ENCODE measurements at regions not wholly inside any gene's neighbourhood (a gene's known extent, or its start where the extent isn't known, plus 50 kb on each side); places are given as distances from the start of the nearest gene placed in this dataset.

DNA sequence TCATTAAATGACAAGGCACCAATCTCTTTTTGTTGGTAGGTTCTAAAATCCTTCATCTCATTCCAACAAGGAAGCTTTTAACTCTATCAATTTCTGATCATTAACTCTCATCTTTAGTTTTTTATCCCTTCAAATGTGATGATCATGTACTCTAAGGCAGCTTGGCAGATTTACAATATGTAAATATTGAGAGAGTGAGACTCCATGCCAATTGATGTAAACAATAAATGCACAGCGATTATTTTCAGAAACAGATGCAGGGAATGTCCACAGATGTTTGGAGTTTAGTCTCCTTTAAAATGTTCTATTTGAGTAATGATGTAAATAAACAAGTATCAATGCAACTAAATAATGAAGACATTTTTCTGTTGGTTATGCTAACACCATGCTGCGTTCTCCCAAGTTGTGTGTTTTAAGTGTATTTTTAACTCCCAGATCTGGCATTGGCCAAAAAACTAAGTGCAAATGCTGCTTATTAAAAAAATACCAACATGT lies 213.8 kb downstream of the AHR start:
- TF ChIP-seq TAF1 (IDR thresholded peaks at IDR 0.05; ENCODE audit: borderline replicate concordance, low read depth, low read length) (no peak), POLR2AphosphoS5 (IDR thresholded peaks at IDR 0.05; ENCODE audit: low read depth, low read length) (no peak)
